ENCODE measurements at regions not wholly inside any gene's neighbourhood (a gene's known extent, or its start where the extent isn't known, plus 50 kb on each side); places are given as distances from the start of the nearest gene placed in this dataset.
"Not testable (repeated sequence)": the region's sequence is repeated elsewhere in the genome, so short reads cannot be mapped to it uniquely, and the experiment has no call there.

DNA sequence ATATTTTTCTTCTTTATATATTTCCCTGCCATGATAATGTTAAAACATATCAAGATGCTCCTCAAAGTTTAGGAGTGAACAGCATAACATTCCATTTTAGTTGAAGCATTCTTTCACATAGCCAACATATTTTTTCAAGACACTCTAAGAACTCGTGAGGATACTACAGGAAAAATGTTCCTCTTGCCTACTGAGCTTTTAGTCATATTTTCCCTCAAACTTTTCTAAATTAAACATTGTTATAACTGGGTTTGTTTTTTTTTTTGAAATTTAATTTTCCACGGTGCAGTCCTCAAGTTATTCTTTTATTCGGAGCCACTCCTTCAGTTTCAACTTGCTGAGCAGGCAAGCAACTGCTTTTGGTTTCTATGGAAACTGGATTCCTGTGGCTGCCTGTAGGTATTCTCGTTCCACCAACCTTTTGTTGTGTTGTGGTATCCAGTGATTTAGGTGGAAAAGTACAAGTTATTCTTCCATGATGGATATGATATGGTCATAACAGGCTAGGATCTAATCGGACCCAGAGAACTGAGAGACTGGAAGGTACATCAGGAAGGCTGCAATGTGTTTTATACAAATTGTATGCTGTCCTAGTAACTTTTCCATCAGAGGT, 248.0 kb downstream of the TRIML1 start:
- Mint-ChIP-seq H3K27me3 (no peaks in the 10 kb centered on the region), H3K9me3 (peaks cover 30 to 36% of the 10 kb centered on the region in 2 donors), H3K27ac (no peak overlapping the region), H3K4me3 (no peak overlapping the region), H3K4me1 (no peaks in the 10 kb centered on the region)
- DNase-seq = no peak
- ATAC-seq = no peak

DNA sequence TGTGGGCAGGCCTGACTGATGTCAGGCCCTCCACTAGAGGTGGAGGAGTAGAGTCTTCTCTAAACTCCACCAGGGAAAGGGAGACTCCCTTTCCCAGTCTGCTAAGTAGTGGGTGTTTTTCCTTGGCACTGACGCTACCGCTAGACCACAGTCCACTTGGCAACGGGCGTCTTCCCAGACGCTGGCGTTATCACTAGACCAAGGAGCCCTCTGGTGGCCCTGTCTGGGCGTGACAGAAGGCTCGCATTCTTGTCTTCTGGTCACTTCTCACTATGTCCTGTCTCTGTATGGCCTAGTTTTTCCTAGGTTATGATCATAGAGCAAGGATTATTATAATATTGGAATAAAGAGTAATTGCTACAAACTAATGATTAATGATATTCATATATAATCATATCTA, 252.1 kb downstream of the TRIML1 start:
- H3K27ac Mint-ChIP-seq, ATAC-seq, H3K4me1 Mint-ChIP-seq, H3K27me3 Mint-ChIP-seq, H3K4me3 Mint-ChIP-seq, DNase-seq: not testable (repeated sequence)
- peaks cover 12 to 21% of the 10 kb centered on the region in 2 donors for H3K9me3 Mint-ChIP-seq

DNA sequence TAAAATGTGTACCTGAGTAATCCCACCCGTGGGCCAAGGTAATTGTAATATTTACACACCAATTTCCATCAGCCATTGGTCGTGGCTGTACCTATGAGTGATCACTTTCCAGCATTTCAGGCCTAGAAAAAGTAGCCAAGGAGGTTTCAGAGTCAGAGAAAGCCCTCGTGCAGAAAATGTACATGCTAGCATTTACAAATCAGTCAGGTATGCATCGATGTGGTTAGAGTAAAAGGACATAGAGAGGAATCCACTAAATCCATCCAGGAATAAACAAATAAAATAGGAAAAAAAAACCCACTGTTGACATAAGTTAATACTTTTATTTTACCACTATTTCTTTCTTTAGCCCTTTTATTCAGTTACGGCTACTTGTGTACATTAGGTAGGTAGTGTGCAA, 256.8 kb downstream of the TRIML1 start:
- no peak for DNase-seq
- Mint-ChIP-seq H3K27ac (no peak overlapping the region), H3K4me1 (no peaks in the 10 kb centered on the region), H3K27me3 (no peaks in the 10 kb centered on the region), H3K4me3 (no peak overlapping the region), H3K9me3 (peaks cover 9 to 18% of the 10 kb centered on the region in 2 donors)
- ATAC-seq = no peak

GRCh38 chr4:188399834-188400233, 260.6 kb downstream of the TRIML1 start:
- ATAC-seq (no peak), DNase-seq (no peak)
- Mint-ChIP-seq H3K27ac (no peak overlapping the region), H3K27me3 (no peaks in the 10 kb centered on the region), H3K9me3 (peaks cover 13 to 26% of the 10 kb centered on the region in 2 donors), H3K4me1 (no peaks in the 10 kb centered on the region), H3K4me3 (no peak overlapping the region)

DNA sequence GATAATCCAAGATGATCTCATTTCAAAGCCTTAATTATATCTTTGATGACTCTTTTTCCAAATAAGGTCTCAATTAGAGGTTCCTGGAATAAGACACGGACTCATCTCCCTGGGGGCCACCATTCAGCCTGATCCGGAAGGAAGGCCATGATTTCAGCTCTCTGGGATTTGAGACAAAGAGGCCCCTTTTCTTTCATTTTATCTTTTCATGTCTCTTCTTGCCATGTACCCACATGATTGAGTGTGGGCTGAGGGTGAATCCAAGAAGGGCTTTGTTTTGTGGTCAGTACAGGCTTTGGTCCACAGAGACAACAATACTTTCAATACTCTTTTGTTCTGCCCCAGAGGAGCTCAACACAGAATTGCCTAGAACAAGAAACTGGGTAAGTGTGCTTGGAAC, 261.2 kb downstream of the TRIML1 start:
- Mint-ChIP-seq H3K27ac (no peak overlapping the region), H3K4me3 (no peak overlapping the region), H3K27me3 (no peaks in the 10 kb centered on the region), H3K4me1 (no peaks in the 10 kb centered on the region), H3K9me3 (peaks cover 11 to 28% of the 10 kb centered on the region in 2 donors)
- no peak for DNase-seq
- no peak for ATAC-seq

DNA sequence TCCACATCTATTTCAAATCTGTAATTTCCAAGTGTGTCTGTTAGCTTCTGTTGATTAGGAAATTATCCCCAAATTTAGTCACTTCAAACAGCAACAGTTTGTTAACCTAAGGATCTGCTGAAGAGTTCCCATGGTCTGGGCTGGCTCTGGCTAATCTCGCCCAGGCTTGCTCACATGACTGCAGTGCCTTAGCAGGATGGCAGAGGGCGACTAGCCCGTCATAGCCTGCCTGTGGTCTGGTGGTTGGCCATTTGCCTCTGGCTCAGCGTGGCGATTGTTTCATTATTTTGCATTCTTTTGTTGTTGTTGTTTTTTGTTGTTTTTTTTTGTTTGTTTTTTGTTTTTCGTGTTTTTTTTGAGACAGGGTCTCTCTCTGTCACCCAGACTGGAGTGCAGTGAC, 264.0 kb downstream of the TRIML1 start:
- no peak for DNase-seq
- no peak for ATAC-seq
- no peak overlapping the region for H3K4me3 Mint-ChIP-seq
- no peaks in the 10 kb centered on the region for H3K27me3 Mint-ChIP-seq
- H3K9me3 Mint-ChIP-seq = peaks cover 8 to 28% of the 10 kb centered on the region in 2 donors
- H3K27ac Mint-ChIP-seq = no peak overlapping the region
- H3K4me1 Mint-ChIP-seq = no peaks in the 10 kb centered on the region

DNA sequence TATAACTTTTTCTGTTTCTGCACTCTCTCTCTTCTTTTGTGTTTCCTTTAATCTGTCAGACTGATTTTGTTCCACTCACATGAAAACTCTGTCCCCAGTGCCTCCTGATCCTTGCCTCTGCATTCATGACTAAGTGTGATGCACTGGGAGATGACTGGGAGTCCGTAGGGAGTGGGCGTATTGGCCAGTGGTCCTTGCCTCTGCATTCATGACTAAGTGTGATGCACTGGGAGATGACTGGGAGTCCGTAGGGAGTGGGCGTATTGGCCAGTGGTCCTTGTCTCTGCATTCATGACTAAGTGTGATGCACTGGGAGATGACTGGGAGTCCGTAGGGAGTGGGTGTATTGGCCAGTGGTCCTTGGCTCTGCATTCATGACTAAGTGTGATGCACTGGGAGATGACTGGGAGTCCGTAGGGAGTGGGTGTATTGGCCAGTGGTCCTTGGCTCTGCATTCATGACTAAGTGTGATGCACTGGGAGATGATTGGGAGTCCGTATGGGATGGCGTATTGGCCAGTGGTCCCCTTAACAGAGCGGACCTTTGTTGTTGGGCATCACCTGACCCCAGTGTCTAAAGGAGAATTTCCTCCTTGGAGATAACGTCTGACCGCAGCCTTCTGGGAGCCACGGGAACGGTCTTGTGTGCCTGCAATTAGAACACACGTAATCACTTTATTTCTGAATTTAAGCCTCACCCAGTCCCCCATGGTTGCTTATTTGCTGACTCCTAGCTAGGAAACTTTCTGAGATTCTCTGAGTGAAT, 266.0 kb downstream of the TRIML1 start:
- H3K4me1 Mint-ChIP-seq, ATAC-seq, H3K4me3 Mint-ChIP-seq, DNase-seq, H3K27ac Mint-ChIP-seq, H3K27me3 Mint-ChIP-seq: not testable (repeated sequence)
- H3K9me3 Mint-ChIP-seq = peaks cover 8 to 28% of the 10 kb centered on the region in 2 donors

- peaks cover 14 to 24% of the 10 kb centered on the region in 2 donors for H3K9me3 Mint-ChIP-seq
- no peaks in the 10 kb centered on the region for H3K27me3 Mint-ChIP-seq
- DNase-seq = no peak
- ATAC-seq = no peak
- no peaks in the 10 kb centered on the region for H3K4me1 Mint-ChIP-seq
- H3K4me3 Mint-ChIP-seq = no peak overlapping the region
- no peak overlapping the region for H3K27ac Mint-ChIP-seq
Observed at GRCh38 chr4:188408244-188409030, 269.2 kb downstream of the TRIML1 start.

- Mint-ChIP-seq H3K27me3 (no peaks in the 10 kb centered on the region), H3K4me1 (no peaks in the 10 kb centered on the region), H3K9me3 (peaks cover 15% of the 10 kb centered on the region in 2 donors), H3K4me3 (no peak overlapping the region), H3K27ac (no peak overlapping the region)
- ATAC-seq (no peak), DNase-seq (no peak)
Observed at GRCh38 chr4:188409851-188410250, 270.6 kb downstream of the TRIML1 start.

DNA sequence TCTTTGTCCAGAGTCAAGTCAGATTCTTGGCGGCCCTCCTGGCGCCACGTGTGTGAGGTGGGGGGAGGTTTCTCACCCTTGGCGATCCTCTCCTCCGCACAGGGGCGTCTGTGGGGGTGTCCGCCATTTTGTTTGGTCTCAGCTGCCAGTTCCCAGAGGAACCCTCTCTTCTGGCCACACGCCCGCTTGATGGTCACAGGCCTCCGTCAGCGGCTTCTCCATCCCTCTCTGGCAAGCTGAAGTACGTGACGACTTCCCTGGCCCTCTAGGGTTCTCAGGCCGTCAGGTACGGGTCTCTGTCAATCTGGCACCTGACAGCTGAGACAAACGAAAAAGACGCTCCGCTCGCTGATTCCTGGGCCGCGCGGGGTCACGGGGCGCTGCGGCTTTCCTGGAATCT, 272.6 kb downstream of the TRIML1 start:
- Mint-ChIP-seq H3K27me3 (no peaks in the 10 kb centered on the region), H3K27ac (no peak overlapping the region), H3K4me3 (no peak overlapping the region), H3K9me3 (peaks cover 15 to 17% of the 10 kb centered on the region in 2 donors), H3K4me1 (no peaks in the 10 kb centered on the region)
- ATAC-seq = no peak
- DNase-seq = no peak

GRCh38 chr4:188412499-188412898, 273.3 kb downstream of the TRIML1 start:
- no peaks in the 10 kb centered on the region for H3K4me1 Mint-ChIP-seq
- H3K27me3 Mint-ChIP-seq = no peaks in the 10 kb centered on the region
- H3K27ac Mint-ChIP-seq = no peak overlapping the region
- ATAC-seq = no peak
- H3K4me3 Mint-ChIP-seq = no peak overlapping the region
- DNase-seq = no peak
- peaks cover 15 to 21% of the 10 kb centered on the region in 2 donors for H3K9me3 Mint-ChIP-seq

- DNase-seq = no peak
- H3K4me3 Mint-ChIP-seq = no peak overlapping the region
- no peak for ATAC-seq
- H3K4me1 Mint-ChIP-seq = no peaks in the 10 kb centered on the region
- peaks cover 15 to 21% of the 10 kb centered on the region in 2 donors for H3K9me3 Mint-ChIP-seq
- H3K27me3 Mint-ChIP-seq = no peaks in the 10 kb centered on the region
- no peak overlapping the region for H3K27ac Mint-ChIP-seq
Observed at GRCh38 chr4:188414441-188414840, 275.2 kb downstream of the TRIML1 start.

- no peaks in the 10 kb centered on the region for H3K27me3 Mint-ChIP-seq
Observed at GRCh38 chr4:188417181-188417580, 277.9 kb downstream of the TRIML1 start.

GRCh38 chr4:188423039-188423438, 283.8 kb downstream of the TRIML1 start:
- peaks cover 0 to 9% of the 10 kb centered on the region in 2 donors for H3K9me3 Mint-ChIP-seq
- H3K27me3 Mint-ChIP-seq = no peaks in the 10 kb centered on the region
- ATAC-seq = no peak
- no peak overlapping the region for H3K4me3 Mint-ChIP-seq
- H3K4me1 Mint-ChIP-seq = no peaks in the 10 kb centered on the region
- DNase-seq = no peak
- no peak overlapping the region for H3K27ac Mint-ChIP-seq

More at GRCh38 chr4:188417181-188417580, 277.9 kb downstream of the TRIML1 start:
- no peak overlapping the region for H3K27ac Mint-ChIP-seq
- ATAC-seq (no peak), DNase-seq (no peak)
- H3K4me3 Mint-ChIP-seq = no peak overlapping the region
- H3K9me3 Mint-ChIP-seq = peaks cover 15 to 30% of the 10 kb centered on the region in 2 donors
- H3K4me1 Mint-ChIP-seq = no peaks in the 10 kb centered on the region

DNA sequence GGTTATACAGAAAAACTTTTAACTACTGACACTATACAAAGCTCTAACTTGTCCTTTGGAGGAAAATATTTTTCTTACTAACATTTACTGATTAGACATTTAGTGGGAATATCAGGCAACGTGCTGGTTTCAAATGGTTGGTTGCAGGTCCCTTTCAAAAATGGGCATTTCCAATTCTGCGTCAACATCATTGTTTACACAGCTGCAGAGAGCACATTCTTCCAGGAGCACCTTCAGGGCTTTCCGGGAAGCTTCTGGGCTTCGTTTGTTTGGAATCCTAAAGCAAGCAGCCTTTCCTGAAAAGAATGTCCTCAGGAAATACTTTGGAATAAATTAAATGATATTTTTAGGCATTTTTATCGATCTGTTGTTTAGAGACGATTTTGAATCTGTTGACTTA, 289.7 kb downstream of the TRIML1 start:
- no peak overlapping the region for H3K27ac Mint-ChIP-seq
- no peaks in the 10 kb centered on the region for H3K4me1 Mint-ChIP-seq
- H3K27me3 Mint-ChIP-seq = no peaks in the 10 kb centered on the region
- no peak overlapping the region for H3K4me3 Mint-ChIP-seq
- ATAC-seq (no peak), DNase-seq (no peak)
- H3K9me3 Mint-ChIP-seq = peaks cover 8 to 16% of the 10 kb centered on the region in 2 donors

DNA sequence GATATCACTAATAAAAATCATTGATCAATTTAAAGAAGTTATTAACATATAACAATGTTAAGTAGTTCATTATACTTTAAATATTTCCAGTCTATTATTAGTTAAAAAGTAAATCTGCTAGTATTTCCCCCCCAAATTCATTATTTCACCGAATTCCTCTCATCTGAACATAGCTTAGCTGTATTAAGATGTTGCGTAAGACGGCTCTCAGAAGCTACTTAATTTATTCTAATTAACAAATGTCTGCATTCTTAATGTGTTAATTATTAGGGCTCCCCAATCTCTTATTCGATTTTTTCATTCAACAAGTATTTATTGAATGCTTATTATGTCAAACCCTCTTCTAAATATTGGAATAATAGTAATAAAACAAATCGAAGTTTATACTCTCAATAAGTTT, 290.7 kb downstream of the TRIML1 start:
- H3K4me1 Mint-ChIP-seq = no peaks in the 10 kb centered on the region
- no peak overlapping the region for H3K27ac Mint-ChIP-seq
- no peaks in the 10 kb centered on the region for H3K27me3 Mint-ChIP-seq
- no peak overlapping the region for H3K4me3 Mint-ChIP-seq
- ATAC-seq (no peak), DNase-seq (no peak)
- peaks cover 8 to 27% of the 10 kb centered on the region in 2 donors for H3K9me3 Mint-ChIP-seq
